Spleen (tissue), 11 donors: ENCODE measurements at regions not wholly inside any gene's neighbourhood (a gene's known extent, or its start where the extent isn't known, plus 50 kb on each side); places are given as distances from the start of the nearest gene placed in this dataset.

Source experiments
- DNase-seq: peaks from one replicate; pipeline ENCODE4 v3.0.0-alpha.2; 2020
- H3K27ac ChIP-seq, 8 donors: fragments of 200-600 bp; sonication (generic) in 7 of 8; 1 replicate in 4 of 8; 2 replicates in 4 of 8; pipeline versions ENCODE4 v1.5.0 to v1.8.0; 2016 to 2021; ENCODE audit warnings: inconsistent platforms in 4 of 8, mild to moderate bottlenecking in 4 of 8, moderate library complexity in 1 of 8
- H3K27me3 ChIP-seq, 7 donors: fragments of 200-600 bp; sonication (generic) in 6 of 7; replicated peaks in 1 of 7; 1 replicate in 4 of 7; 2 replicates in 3 of 7; pipeline versions ENCODE4 v1.5.0 to v1.8.0; 2016 to 2021; ENCODE audit warnings: inconsistent platforms in 3 of 7, mild to moderate bottlenecking in 1 of 7
- H3K36me3 ChIP-seq, 6 donors: fragments of 200-600 bp; sonication (generic) in 5 of 6; 1 replicate in 4 of 6; 2 replicates in 2 of 6; pipeline versions ENCODE4 v1.5.0 to v1.8.0; 2016 to 2021; ENCODE audit warnings: inconsistent platforms in 2 of 6
- H3K4me1 ChIP-seq, 6 donors: fragments of 200-600 bp; sonication (generic) in 5 of 6; 1 replicate in 3 of 6; 2 replicates in 3 of 6; pipeline versions ENCODE4 v1.5.0 to v1.8.0; 2016 to 2021; ENCODE audit warnings: inconsistent platforms in 3 of 6
- H3K4me3 ChIP-seq, 8 donors: fragments of 200-600 bp; sonication (generic) in 7 of 8; 1 replicate in 4 of 8; 2 replicates in 4 of 8; pipeline versions ENCODE4 v1.5.0 to v1.8.0; 2016 to 2021; ENCODE audit warnings: inconsistent platforms in 4 of 8, mild to moderate bottlenecking in 4 of 8, moderate library complexity in 2 of 8
- H3K9me3 ChIP-seq, 8 donors: fragments of 200-600 bp; sonication (generic) in 7 of 8; 1 replicate in 4 of 8; 2 replicates in 4 of 8; pipeline versions ENCODE4 v1.5.0 to v1.8.0; 2016 to 2021; ENCODE audit warnings: inconsistent platforms in 4 of 8
- POLR2A ChIP-seq, 3 donors: fragments of 450-650 bp; IDR thresholded peaks; one replicate each; pipeline ENCODE4 v1.5.1; 2017; ENCODE audit warnings: antibody characterized with exemption in 3 of 3, mild to moderate bottlenecking in 1 of 3
- POLR2AphosphoS5 ChIP-seq, 3 donors: sonication (generic); formaldehyde crosslinking; IDR thresholded peaks; one replicate each; pipeline ENCODE4 v1.5.1; 2017; ENCODE audit warnings: antibody characterized with exemption in 3 of 3
- WGBS, 5 donors: extraction: QIAGEN DNeasy Blood & Tissue Kit in 3 of 5; methylation state at CpG; one replicate each; pipeline versions ENCODE4 v1.1.5 to v1.1.7; 2013 to 2018; 5-methylcytosine and 5-hydroxymethylcytosine counted together
- intact Hi-C: fragments of 100-400 bp; cut with DNase I; formaldehyde crosslinking; loops from one replicate; pipeline ENCODE4 v1.15.0; 2023; ENCODE audit warnings: low total_unique reads
- TF ChIP-seq, protein P1 (sequence below), 11 experiments: fragments of 200-600 bp in 7 of 11; fragments of 450-650 bp in 4 of 11; sonication (generic) in 4 of 11; IDR thresholded peaks in 8 of 11; conservative IDR thresholded peaks in 3 of 11; 1 replicate in 7 of 11; 2 replicates in 4 of 11; pipeline versions ENCODE4 v1.4.0 to v1.8.0; 2016 to 2021; ENCODE audit warnings: antibody characterized with exemption in 11 of 11, inconsistent platforms in 4 of 11, mild to moderate bottlenecking in 1 of 11
- donor health status: healthy with polysubstance abuse.
- donor health status: DM: no; HTN: no; CAD: no; lungs with moderate emphysema.
- donor health status: DM: no; HTN: no; CAD: no.
- donor health status: Bipolar disorder and iron deficiency.
- donor health status: healthy.
- donor health status: DM: no; HTN: no; CAD: no.
- donor health status: DM: yes; HTN: yes; CAD: no.

DNA sequence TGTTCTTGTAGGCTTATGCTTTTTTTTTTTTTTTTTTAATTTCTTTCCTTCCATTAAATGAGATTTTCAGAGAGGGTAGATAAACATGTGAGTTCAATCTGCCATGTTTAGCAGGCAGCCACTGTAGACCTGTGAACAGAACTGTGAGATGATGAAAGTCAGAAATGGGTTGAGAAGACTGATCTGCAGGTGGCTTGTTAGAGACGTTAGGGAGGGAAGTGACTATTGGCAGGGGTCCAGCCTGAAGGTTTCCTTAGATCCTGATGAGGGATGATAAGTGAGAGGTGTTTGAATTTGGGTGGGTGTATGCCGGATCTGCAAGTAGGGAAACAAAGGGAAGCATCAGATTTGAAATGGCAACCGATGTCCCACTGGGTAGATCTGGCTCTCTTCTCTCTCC lies 157.8 kb downstream of the HS3ST3B1 start:
- intact Hi-C loops, result no loop called here
- Histone ChIP-seq H3K36me3 (no peaks in the 10 kb centered on the region), H3K27ac (no peak overlapping the region), H3K4me1 (no peaks in the 10 kb centered on the region), H3K9me3 (no peaks in the 10 kb centered on the region), H3K27me3 (no peaks in the 10 kb centered on the region), H3K4me3 (no peak overlapping the region)
- 17 to 28% (median 21%) methylated on average over 3 of the region's 3 CpGs for WGBS, 5 donors
- no peak for DNase-seq
- no peak for TF ChIP-seq POLR2A (IDR thresholded peaks at IDR 0.05)
- TF ChIP-seq, protein P1, sequence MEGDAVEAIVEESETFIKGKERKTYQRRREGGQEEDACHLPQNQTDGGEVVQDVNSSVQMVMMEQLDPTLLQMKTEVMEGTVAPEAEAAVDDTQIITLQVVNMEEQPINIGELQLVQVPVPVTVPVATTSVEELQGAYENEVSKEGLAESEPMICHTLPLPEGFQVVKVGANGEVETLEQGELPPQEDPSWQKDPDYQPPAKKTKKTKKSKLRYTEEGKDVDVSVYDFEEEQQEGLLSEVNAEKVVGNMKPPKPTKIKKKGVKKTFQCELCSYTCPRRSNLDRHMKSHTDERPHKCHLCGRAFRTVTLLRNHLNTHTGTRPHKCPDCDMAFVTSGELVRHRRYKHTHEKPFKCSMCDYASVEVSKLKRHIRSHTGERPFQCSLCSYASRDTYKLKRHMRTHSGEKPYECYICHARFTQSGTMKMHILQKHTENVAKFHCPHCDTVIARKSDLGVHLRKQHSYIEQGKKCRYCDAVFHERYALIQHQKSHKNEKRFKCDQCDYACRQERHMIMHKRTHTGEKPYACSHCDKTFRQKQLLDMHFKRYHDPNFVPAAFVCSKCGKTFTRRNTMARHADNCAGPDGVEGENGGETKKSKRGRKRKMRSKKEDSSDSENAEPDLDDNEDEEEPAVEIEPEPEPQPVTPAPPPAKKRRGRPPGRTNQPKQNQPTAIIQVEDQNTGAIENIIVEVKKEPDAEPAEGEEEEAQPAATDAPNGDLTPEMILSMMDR (IDR thresholded peaks at IDR 0.05 in 8 of 11, conservative IDR thresholded peaks at IDR 0.05 in 3 of 11), result no peak

DNA sequence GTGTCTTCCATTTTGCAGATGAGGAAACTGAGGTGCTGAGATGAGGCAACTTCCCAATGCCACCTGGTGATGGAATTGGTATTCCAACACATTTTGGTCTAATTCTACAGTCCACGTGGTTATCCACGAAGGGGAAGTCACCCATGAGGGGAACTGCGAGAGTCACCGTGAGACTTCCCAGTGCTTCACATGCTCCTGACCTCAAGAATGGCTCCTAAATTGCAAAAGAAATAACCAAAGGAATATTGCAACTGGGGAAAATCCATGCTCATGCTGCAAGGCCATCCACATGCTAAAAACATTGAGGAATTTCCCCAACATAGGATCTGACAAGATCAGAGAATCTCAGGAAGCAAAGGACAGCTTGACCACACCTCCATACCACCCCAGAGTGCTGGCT lies 153.9 kb downstream of the HS3ST3B1 start:
- Histone ChIP-seq H3K27me3 (no peaks in the 10 kb centered on the region), H3K4me3 (no peak overlapping the region), H3K9me3 (no peaks in the 10 kb centered on the region), H3K36me3 (no peaks in the 10 kb centered on the region), H3K4me1 (no peaks in the 10 kb centered on the region), H3K27ac (no peak overlapping the region)
- 57 to 87% (median 62%) methylated on average over 4 of the region's 4 CpGs for WGBS, 5 donors
- intact Hi-C loops, result no loop called here
- TF ChIP-seq POLR2A (IDR thresholded peaks at IDR 0.05) (no peak), POLR2AphosphoS5 (IDR thresholded peaks at IDR 0.05) (no peak)
- TF ChIP-seq, protein P1 (IDR thresholded peaks at IDR 0.05 in 8 of 11, conservative IDR thresholded peaks at IDR 0.05 in 3 of 11), result no peak
- no peak for DNase-seq

DNA sequence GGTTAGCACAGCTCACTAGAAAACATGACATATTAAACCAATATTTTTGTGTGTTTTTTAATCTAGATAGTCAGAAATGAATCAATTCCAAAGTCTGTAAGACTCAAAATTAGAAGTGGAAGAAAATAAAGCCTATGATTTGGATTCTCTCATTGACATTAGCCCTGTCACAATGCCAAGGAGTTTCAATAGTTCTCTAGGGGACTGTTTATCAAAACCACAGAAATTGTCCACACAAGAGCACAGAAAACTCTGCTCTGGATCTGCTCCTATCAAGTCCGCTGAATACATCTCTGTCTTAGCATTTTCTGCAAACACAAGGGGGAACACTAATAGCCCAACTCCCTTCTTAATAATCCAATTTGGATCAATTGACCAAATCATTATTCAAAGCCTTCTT lies 152.0 kb downstream of the HS3ST3B1 start:
- no peak overlapping the region for H3K27ac ChIP-seq
- H3K4me1 ChIP-seq, result no peaks in the 10 kb centered on the region
- intact Hi-C loops, result no loop called here
- no peaks in the 10 kb centered on the region for H3K9me3 ChIP-seq
- H3K4me3 ChIP-seq, result no peak overlapping the region
- no peak for DNase-seq
- 90 to 100% (median 95%) methylated on average over 1 of the region's 1 CpG for whole genome bisulfite sequencing, 5 donors
- no peaks in the 10 kb centered on the region for H3K36me3 ChIP-seq
- H3K27me3 ChIP-seq, result no peaks in the 10 kb centered on the region
- TF ChIP-seq POLR2A (IDR thresholded peaks at IDR 0.05) (no peak), POLR2AphosphoS5 (IDR thresholded peaks at IDR 0.05) (no peak)
- TF ChIP-seq, protein P1 (IDR thresholded peaks at IDR 0.05 in 8 of 11, conservative IDR thresholded peaks at IDR 0.05 in 3 of 11), result no peak

DNA sequence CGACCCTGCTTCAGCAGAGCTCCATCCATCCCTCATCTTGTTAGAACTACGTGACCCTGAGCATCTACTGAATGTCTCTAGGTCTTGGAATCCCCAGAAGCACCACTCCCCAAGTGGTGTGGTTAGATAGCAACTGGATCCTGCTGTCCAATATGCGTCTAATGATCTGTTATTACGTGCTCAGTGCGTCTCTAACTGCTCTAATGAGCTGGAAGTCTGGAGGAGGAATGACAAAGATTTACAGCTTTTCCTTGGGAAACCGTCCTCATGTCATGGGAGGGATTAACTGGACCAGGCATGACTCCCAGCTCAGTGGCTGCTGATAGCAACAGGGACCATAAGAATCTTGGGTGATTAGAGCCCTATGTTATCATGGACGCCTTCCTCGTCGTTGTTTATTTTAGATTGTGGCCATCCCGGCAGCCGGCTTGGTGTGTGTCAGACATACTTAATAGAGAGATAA lies 150.9 kb downstream of the HS3ST3B1 start:
- no peaks in the 10 kb centered on the region for H3K4me1 ChIP-seq
- no peak for DNase-seq
- H3K36me3 ChIP-seq, result no peaks in the 10 kb centered on the region
- H3K27ac ChIP-seq, result no peak overlapping the region
- intact Hi-C loops, result no loop called here
- 68 to 78% (median 72%) methylated on average over 11 of the region's 11 CpGs for WGBS, 5 donors
- H3K27me3 ChIP-seq, result no peaks in the 10 kb centered on the region
- TF ChIP-seq, protein P1 (IDR thresholded peaks at IDR 0.05 in 8 of 11, conservative IDR thresholded peaks at IDR 0.05 in 3 of 11), result no peak
- TF ChIP-seq POLR2A (IDR thresholded peaks at IDR 0.05) (no peak), POLR2AphosphoS5 (IDR thresholded peaks at IDR 0.05) (no peak)
- no peak overlapping the region for H3K4me3 ChIP-seq
- H3K9me3 ChIP-seq, result no peaks in the 10 kb centered on the region
